ENCODE measurements at regions not wholly inside any gene's neighbourhood (a gene's known extent, or its start where the extent isn't known, plus 50 kb on each side); places are given as distances from the start of the nearest gene placed in this dataset.

GRCh38 chr6:164898412-164898811 is 411.0 kb downstream of the C6orf118 start:
- TF ChIP-seq POLR2A (IDR thresholded peaks at IDR 0.05), result no peak
- no peak for TF ChIP-seq CTCF (IDR thresholded peaks at IDR 0.05)
